ENCODE measurements at regions not wholly inside any gene's neighbourhood (a gene's known extent, or its start where the extent isn't known, plus 50 kb on each side); places are given as distances from the start of the nearest gene placed in this dataset.

GRCh38 chr15:70447081-70447480 is 316.3 kb downstream of the UACA start:
- TF ChIP-seq RAD21 (conservative IDR thresholded peaks at IDR 0.05) (no peak), CTCF (IDR thresholded peaks at IDR 0.05; ENCODE audit: poor library complexity, severe bottlenecking) (no peak), POLR2AphosphoS5 (IDR thresholded peaks at IDR 0.05) (no peak), SMC3 (conservative IDR thresholded peaks at IDR 0.05; ENCODE audit: poor library complexity) (no peak), EZH2 (IDR thresholded peaks at IDR 0.05; ENCODE audit: borderline replicate concordance, insufficient read depth, low read length, poor library complexity, severe bottlenecking) (no peak), TAF1 (IDR thresholded peaks at IDR 0.05; ENCODE audit: low read depth) (no peak)

All from neural cell (in vitro differentiated cells).